Natural killer cell (primary cell): ENCODE measurements at regions not wholly inside any gene's neighbourhood (a gene's known extent, or its start where the extent isn't known, plus 50 kb on each side); places are given as distances from the start of the nearest gene placed in this dataset.

Source experiments
- ATAC-seq, 3 donors: fragments of 150-1000 bp in 2 of 3; fragments of 200-7000 bp in 1 of 3; cut with Tn5 transposase; 1 replicate in 1 of 3; 2 replicates in 2 of 3; pipeline ENCODE4 v1.10.0; 2021; ENCODE audit warnings: mild to moderate bottlenecking in 2 of 3, moderate library complexity in 2 of 3
- DNase-seq, 2 donors: peaks; one replicate each; pipeline versions ENCODE4 v3.0.0 to v3.0.0-alpha.2; 2013 to 2021; ENCODE audit warnings: mixed read lengths in 1 of 2
- H3K27ac ChIP-seq: one replicate; pipeline ENCODE4 v1.5.1; 2013; ENCODE audit warnings: mild to moderate bottlenecking, low read length
- H3K27me3 ChIP-seq: one replicate; pipeline ENCODE4 v1.6.1; 2013; ENCODE audit warnings: low read length; ENCODE audit not compliant: control insufficient read depth, insufficient read depth
- H3K36me3 ChIP-seq: one replicate; pipeline ENCODE4 v1.6.1; 2013; ENCODE audit warnings: low read length; ENCODE audit not compliant: control insufficient read depth, insufficient read depth
- H3K4me1 ChIP-seq: one replicate; pipeline ENCODE4 v1.6.1; 2013; ENCODE audit warnings: low read length; ENCODE audit not compliant: control insufficient read depth, insufficient read depth
- H3K4me3 ChIP-seq: one replicate; pipeline ENCODE4 v1.5.1; 2013; ENCODE audit warnings: low read length
- H3K9me3 ChIP-seq: one replicate; pipeline ENCODE4 v1.6.1; 2013; ENCODE audit warnings: low read length; ENCODE audit not compliant: control insufficient read depth, insufficient read depth
- H3K27ac Mint-ChIP-seq, 2 donors: one replicate each; pipeline ENCODE4 v1.8.0; 2022; ENCODE audit warnings: mild to moderate bottlenecking in 2 of 2, mixed read lengths in 2 of 2, moderate library complexity in 1 of 2
- H3K27me3 Mint-ChIP-seq, 2 donors: one replicate each; pipeline ENCODE4 v1.8.0; 2022; ENCODE audit warnings: low read depth in 2 of 2, mixed read lengths in 2 of 2
- H3K36me3 Mint-ChIP-seq: one replicate; pipeline ENCODE4 v1.8.0; 2022; ENCODE audit warnings: mixed read lengths
- H3K4me1 Mint-ChIP-seq, 2 donors: one replicate each; pipeline ENCODE4 v1.8.0; 2022; ENCODE audit warnings: mixed read lengths in 2 of 2
- H3K4me3 Mint-ChIP-seq: one replicate; pipeline ENCODE4 v1.8.0; 2022; ENCODE audit warnings: mild to moderate bottlenecking, moderate library complexity, mixed read lengths
- H3K9me3 Mint-ChIP-seq, 2 donors: one replicate each; pipeline ENCODE4 v1.8.0; 2022; ENCODE audit warnings: mixed read lengths in 2 of 2
- WGBS: methylation state at CpG from one replicate; pipeline ENCODE4 v1.1.7; 2013; ENCODE audit warnings: missing lambda C conversion rate; ENCODE audit not compliant: insufficient coverage; 5-methylcytosine and 5-hydroxymethylcytosine counted together
- intact Hi-C: fragments of 100-400 bp; cut with micrococcal nuclease; formaldehyde crosslinking; loops from one replicate; pipeline ENCODE4 v1.14.2; 2022
- TF ChIP-seq, protein P1 (sequence below): fragments of 200-600 bp; IDR thresholded peaks from one replicate; pipeline ENCODE4 v1.8.0; 2022; ENCODE audit warnings: antibody characterized with exemption

DNA sequence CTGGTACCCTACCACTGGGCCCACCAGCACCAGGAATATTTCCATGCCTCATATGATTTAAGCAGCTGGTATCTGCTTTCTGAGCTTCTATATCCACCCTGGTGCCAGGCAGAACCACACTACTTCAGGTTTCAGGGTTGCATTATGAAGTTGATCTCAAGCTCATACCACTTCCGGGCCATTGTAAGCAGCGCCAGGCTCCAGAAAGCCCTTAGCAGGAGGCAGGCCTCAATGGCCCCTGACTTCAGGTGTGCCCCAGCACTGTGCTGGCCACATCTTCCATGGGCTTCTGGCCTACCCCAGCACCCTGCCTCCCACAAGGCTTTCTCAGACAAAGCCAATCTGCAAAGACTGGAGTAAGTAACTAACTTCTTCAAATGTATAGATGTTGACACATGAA lies 391.3 kb upstream of the GRM3 start:
- peaks cover 5% of the 10 kb centered on the region for H3K9me3 ChIP-seq
- ATAC-seq (no peak), DNase-seq (no peak)
- no peak overlapping the region for H3K27ac ChIP-seq
- H3K4me1 Mint-ChIP-seq: no peaks in the 10 kb centered on the region
- no peaks in the 10 kb centered on the region for H3K36me3 ChIP-seq
- no peaks in the 10 kb centered on the region for H3K4me1 ChIP-seq
- 91% methylated on average over 2 of the region's 2 CpGs for WGBS
- H3K27me3 ChIP-seq: no peaks in the 10 kb centered on the region
- H3K36me3 Mint-ChIP-seq: peaks cover 18% of the 10 kb centered on the region
- intact Hi-C loops: no loop called here
- TF ChIP-seq, protein P1, sequence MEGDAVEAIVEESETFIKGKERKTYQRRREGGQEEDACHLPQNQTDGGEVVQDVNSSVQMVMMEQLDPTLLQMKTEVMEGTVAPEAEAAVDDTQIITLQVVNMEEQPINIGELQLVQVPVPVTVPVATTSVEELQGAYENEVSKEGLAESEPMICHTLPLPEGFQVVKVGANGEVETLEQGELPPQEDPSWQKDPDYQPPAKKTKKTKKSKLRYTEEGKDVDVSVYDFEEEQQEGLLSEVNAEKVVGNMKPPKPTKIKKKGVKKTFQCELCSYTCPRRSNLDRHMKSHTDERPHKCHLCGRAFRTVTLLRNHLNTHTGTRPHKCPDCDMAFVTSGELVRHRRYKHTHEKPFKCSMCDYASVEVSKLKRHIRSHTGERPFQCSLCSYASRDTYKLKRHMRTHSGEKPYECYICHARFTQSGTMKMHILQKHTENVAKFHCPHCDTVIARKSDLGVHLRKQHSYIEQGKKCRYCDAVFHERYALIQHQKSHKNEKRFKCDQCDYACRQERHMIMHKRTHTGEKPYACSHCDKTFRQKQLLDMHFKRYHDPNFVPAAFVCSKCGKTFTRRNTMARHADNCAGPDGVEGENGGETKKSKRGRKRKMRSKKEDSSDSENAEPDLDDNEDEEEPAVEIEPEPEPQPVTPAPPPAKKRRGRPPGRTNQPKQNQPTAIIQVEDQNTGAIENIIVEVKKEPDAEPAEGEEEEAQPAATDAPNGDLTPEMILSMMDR: no peak
- H3K27ac Mint-ChIP-seq: no peak overlapping the region
- peaks cover 19 to 33% of the 10 kb centered on the region in 2 donors for H3K9me3 Mint-ChIP-seq
- no peak overlapping the region for H3K4me3 Mint-ChIP-seq
- H3K27me3 Mint-ChIP-seq: no peaks in the 10 kb centered on the region
- no peak overlapping the region for H3K4me3 ChIP-seq

DNA sequence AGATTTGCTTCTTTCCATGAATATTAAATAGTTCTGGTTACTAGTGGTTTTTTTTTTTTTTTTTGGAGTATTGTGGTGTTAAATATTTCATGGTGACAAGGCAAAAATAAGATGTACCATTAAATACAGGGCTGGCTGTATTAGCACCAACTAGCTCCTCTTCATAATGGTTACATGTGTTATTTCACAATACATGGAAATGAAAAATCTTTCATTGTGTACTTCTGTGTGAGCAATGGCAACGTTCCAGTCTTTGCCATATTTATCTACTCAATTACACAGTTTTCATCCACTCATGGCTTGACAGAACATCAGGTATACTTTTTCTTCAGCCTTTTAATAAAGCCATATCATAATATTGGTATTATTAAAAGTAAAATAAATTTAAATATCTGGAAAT lies 394.7 kb upstream of the GRM3 start:
- Mint-ChIP-seq H3K9me3 (peaks cover 27 to 42% of the 10 kb centered on the region in 2 donors), H3K36me3 (peaks cover 18% of the 10 kb centered on the region), H3K27me3 (no peaks in the 10 kb centered on the region), H3K4me1 (no peaks in the 10 kb centered on the region), H3K27ac (no peak overlapping the region), H3K4me3 (no peak overlapping the region)
- no peaks in the 10 kb centered on the region for H3K27me3 ChIP-seq
- intact Hi-C loops: no loop called here
- no peak overlapping the region for H3K4me3 ChIP-seq
- DNase-seq (no peak), ATAC-seq (no peak)
- TF ChIP-seq, protein P1: no peak
- no peaks in the 10 kb centered on the region for H3K4me1 ChIP-seq
- 75% methylated on average over 1 of the region's 1 CpG for WGBS
- H3K9me3 ChIP-seq: peaks cover 5% of the 10 kb centered on the region
- H3K36me3 ChIP-seq: no peaks in the 10 kb centered on the region
- H3K27ac ChIP-seq: no peak overlapping the region

DNA sequence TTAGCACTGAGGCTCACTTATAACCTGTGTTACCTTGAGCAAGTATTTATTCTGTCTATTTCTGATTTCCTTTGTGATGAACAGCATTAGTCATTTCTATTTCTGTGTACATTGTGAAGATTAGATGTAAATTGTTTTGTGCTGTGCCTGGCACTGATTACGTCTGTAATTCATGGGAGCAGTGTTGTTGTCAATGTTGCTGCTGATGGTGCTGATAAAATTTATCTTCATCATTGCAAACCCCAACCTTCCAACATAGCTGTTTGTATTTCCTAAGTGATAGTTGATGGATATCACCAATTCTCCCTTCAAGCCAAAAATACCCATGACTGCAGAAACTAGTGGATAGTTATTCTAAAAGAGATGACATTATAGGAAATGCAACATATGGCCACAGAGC lies 400.5 kb upstream of the GRM3 start:
- intact Hi-C loops: no loop called here
- H3K4me1 Mint-ChIP-seq: no peaks in the 10 kb centered on the region
- peaks cover 15% of the 10 kb centered on the region for H3K36me3 Mint-ChIP-seq

DNA sequence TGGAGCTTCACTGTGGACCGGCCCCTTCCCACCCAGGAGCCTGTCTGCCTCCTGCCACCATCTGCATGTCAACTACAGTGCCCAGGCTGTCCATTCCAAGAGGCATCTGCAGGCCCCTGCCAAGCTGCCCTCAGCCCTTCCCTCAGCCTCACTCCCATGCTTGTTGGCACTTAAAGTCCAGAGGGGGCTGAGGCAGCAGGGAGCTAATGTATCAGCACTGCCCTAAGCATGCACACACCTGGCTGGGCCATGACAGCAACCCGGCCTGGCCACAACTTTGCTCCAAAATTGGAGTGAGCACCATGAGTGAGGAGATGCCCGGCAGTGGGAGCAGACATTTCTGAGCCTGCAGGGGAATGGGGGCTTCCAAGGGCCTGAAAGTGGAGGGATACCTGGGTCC lies 417.5 kb upstream of the GRM3 start:
- intact Hi-C loops: no loop called here
- Mint-ChIP-seq H3K4me3 (no peak overlapping the region), H3K9me3 (peaks cover 15 to 27% of the 10 kb centered on the region in 2 donors), H3K4me1 (no peaks in the 10 kb centered on the region), H3K36me3 (peaks cover 1% of the 10 kb centered on the region), H3K27ac (no peak overlapping the region), H3K27me3 (no peaks in the 10 kb centered on the region)
- Histone ChIP-seq H3K27me3 (no peaks in the 10 kb centered on the region), H3K27ac (no peak overlapping the region), H3K4me1 (no peaks in the 10 kb centered on the region), H3K9me3 (peaks cover 14% of the 10 kb centered on the region), H3K4me3 (no peak overlapping the region), H3K36me3 (no peaks in the 10 kb centered on the region)
- TF ChIP-seq, protein P1: no peak
- DNase-seq (no peak), ATAC-seq (no peak)
- WGBS: 93% methylated on average over 3 of the region's 3 CpGs

More for the DNA sequence above, 400.5 kb upstream of the GRM3 start:
- Histone ChIP-seq H3K27ac (no peak overlapping the region), H3K9me3 (no peaks in the 10 kb centered on the region), H3K27me3 (no peaks in the 10 kb centered on the region), H3K4me3 (no peak overlapping the region), H3K4me1 (no peaks in the 10 kb centered on the region), H3K36me3 (no peaks in the 10 kb centered on the region)
- DNase-seq (no peak), ATAC-seq (no peak)
- WGBS: 71% methylated on average over 1 of the region's 1 CpG
- TF ChIP-seq, protein P1: no peak
- Mint-ChIP-seq H3K27me3 (no peaks in the 10 kb centered on the region), H3K9me3 (peaks cover 21 to 25% of the 10 kb centered on the region in 2 donors), H3K4me3 (no peak overlapping the region), H3K27ac (no peak overlapping the region)
